Smooth muscle cell (in vitro differentiated cells): ENCODE measurements at regions not wholly inside any gene's neighbourhood (a gene's known extent, or its start where the extent isn't known, plus 50 kb on each side); places are given as distances from the start of the nearest gene placed in this dataset.

Experiments used
- DNase-seq: peaks from one replicate; lab custom pipeline; 2025; ENCODE audit not compliant: unreplicated experiment; lab: John Stamatoyannopoulos, UW
- H2AFZ ChIP-seq: fragments of 200-600 bp; sonication (generic); 2 replicates; pipeline ENCODE4 v1.6.0; 2016; ENCODE audit warnings: antibody characterized with exemption, low read depth, mild to moderate bottlenecking
- H3F3A ChIP-seq: fragments of 200-600 bp; sonication (generic); 2 replicates; pipeline ENCODE4 v1.6.0; 2017; ENCODE audit warnings: antibody characterized with exemption, low read depth
- H3K27ac ChIP-seq: fragments of 200-600 bp; sonication (generic); 2 replicates; pipeline ENCODE4 v1.5.1; 2016; ENCODE audit warnings: low read depth, mild to moderate bottlenecking
- H3K27me3 ChIP-seq: fragments of 200-600 bp; sonication (generic); 2 replicates; pipeline ENCODE4 v1.6.1; 2016; ENCODE audit warnings: low read depth, mild to moderate bottlenecking
- H3K36me3 ChIP-seq: fragments of 200-600 bp; sonication (generic); 2 replicates; pipeline ENCODE4 v1.5.1; 2016; ENCODE audit warnings: low read depth
- H3K4me1 ChIP-seq: fragments of 200-600 bp; sonication (generic); 2 replicates; pipeline ENCODE4 v1.5.1; 2016; ENCODE audit warnings: low read depth
- H3K4me2 ChIP-seq: fragments of 200-600 bp; sonication (generic); 2 replicates; pipeline ENCODE4 v1.6.0; 2016; ENCODE audit warnings: mild to moderate bottlenecking
- H3K4me3 ChIP-seq: fragments of 200-600 bp; sonication (generic); 2 replicates; pipeline ENCODE4 v1.5.1; 2016; ENCODE audit warnings: mild to moderate bottlenecking
- H3K79me2 ChIP-seq: fragments of 200-600 bp; sonication (generic); 2 replicates; pipeline ENCODE4 v1.6.0; 2016; ENCODE audit warnings: low read depth, mild to moderate bottlenecking
- H3K9ac ChIP-seq: fragments of 200-600 bp; sonication (generic); 2 replicates; pipeline ENCODE4 v1.6.0; 2016; ENCODE audit warnings: low read depth
- H3K9me3 ChIP-seq: fragments of 200-600 bp; sonication (generic); replicated peaks from 2 replicates; pipeline ENCODE4 v1.5.1; 2016; ENCODE audit warnings: low read depth
- H4K20me1 ChIP-seq: fragments of 200-600 bp; sonication (generic); 2 replicates; pipeline ENCODE4 v1.6.0; 2016; ENCODE audit warnings: low read depth
- CTCF ChIP-seq: fragments of 200-600 bp; sonication (generic); IDR thresholded peaks from 2 replicates; pipeline ENCODE4 v1.5.1; 2017; ENCODE audit warnings: borderline replicate concordance, mild to moderate bottlenecking, antibody characterized with exemption; ENCODE audit not compliant: insufficient read depth, poor library complexity, severe bottlenecking
- WGBS: methylation state at CpG from one replicate; pipeline ENCODE4 v1.1.7; 2016; ENCODE audit warnings: low lambda C conversion rate; 5-methylcytosine and 5-hydroxymethylcytosine counted together

DNA sequence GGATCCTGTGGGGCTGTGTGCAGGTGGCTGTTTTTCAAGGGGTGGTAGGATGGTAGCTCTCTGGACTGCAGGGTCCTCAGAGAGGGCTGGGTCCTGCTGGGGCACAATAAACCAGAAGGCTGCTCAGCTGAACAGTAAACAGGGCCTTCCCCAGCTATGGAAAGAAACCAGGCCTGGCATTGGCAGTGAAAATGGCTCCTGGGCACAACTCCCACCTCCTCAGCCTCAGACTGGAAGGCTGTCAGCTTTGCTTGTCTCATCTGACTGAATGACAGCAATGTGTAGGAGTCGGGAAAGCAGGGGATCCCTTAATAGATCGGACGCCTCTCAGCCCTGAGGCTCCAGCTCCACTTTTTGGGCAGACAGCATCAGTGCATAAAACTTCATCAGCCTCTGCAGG is 59.8 kb upstream of the NLRP1 start:
- Histone ChIP-seq H2AFZ (no peak overlapping the region), H3K9me3 (no peaks in the 10 kb centered on the region), H3K27me3 (peaks cover 4% of the 10 kb centered on the region), H3F3A (no peaks in the 10 kb centered on the region), H3K4me2 (no peak overlapping the region), H3K27ac (no peak overlapping the region), H3K4me1 (no peaks in the 10 kb centered on the region), H4K20me1 (no peaks in the 10 kb centered on the region), H3K36me3 (no peaks in the 10 kb centered on the region), H3K79me2 (no peaks in the 10 kb centered on the region), H3K4me3 (no peak overlapping the region), H3K9ac (no peak overlapping the region)
- 96% methylated on average over 3 of the region's 3 CpGs for WGBS
- no peak for TF ChIP-seq CTCF
- DNase-seq = no peak

GRCh38 chr17:5651348-5651747 is 67.0 kb upstream of the NLRP1 start:
- 59% methylated on average over 3 of the region's 3 CpGs for WGBS

GRCh38 chr17:5661491-5662125 is 77.3 kb upstream of the NLRP1 start:
- Histone ChIP-seq H3K9ac (no peak overlapping the region), H3K27me3 (peaks cover 7% of the 10 kb centered on the region), H4K20me1 (no peaks in the 10 kb centered on the region), H3K4me1 (no peaks in the 10 kb centered on the region), H3K9me3 (no peaks in the 10 kb centered on the region), H2AFZ (no peak overlapping the region), H3K27ac (no peak overlapping the region), H3F3A (no peaks in the 10 kb centered on the region), H3K4me3 (no peak overlapping the region), H3K79me2 (no peaks in the 10 kb centered on the region), H3K36me3 (no peaks in the 10 kb centered on the region), H3K4me2 (no peak overlapping the region)
- TF ChIP-seq CTCF = no peak
- 71% methylated on average over 10 of the region's 10 CpGs for WGBS
- no peak for DNase-seq

More at GRCh38 chr17:5651348-5651747, 67.0 kb upstream of the NLRP1 start:
- Histone ChIP-seq H3K4me3 (no peak overlapping the region), H3K4me2 (no peak overlapping the region), H4K20me1 (no peaks in the 10 kb centered on the region), H3K9ac (no peak overlapping the region), H3K27ac (no peak overlapping the region), H3K4me1 (no peaks in the 10 kb centered on the region), H2AFZ (no peak overlapping the region), H3K9me3 (no peaks in the 10 kb centered on the region), H3F3A (no peaks in the 10 kb centered on the region), H3K79me2 (no peaks in the 10 kb centered on the region), H3K36me3 (no peaks in the 10 kb centered on the region), H3K27me3 (peaks cover 3% of the 10 kb centered on the region)
- no peak for DNase-seq
- no peak for TF ChIP-seq CTCF
